T1000 (cell line): ENCODE measurements at regions not wholly inside any gene's neighbourhood (a gene's known extent, or its start where the extent isn't known, plus 50 kb on each side); places are given as distances from the start of the nearest gene placed in this dataset.
A peak's percentile ranks its signal among the peaks of the same experiment; 100 is the strongest.

Experiments
- DNase-seq: peaks from one replicate; lab custom pipeline; 2025; ENCODE audit warnings: mixed read lengths; lab: John Stamatoyannopoulos, UW

GRCh38 chr5:172569861-172570558 lies 71.1 kb upstream of the NEURL1B start:
- no peak for DNase-seq

GRCh38 chr5:172568308-172568910 lies 72.7 kb upstream of the NEURL1B start:
- no peak for DNase-seq

- DNase-seq, result no peak
Measured at GRCh38 chr5:172567843-172568242, 73.2 kb upstream of the NEURL1B start.

- no peak for DNase-seq
Measured at GRCh38 chr5:172567294-172567693, 73.8 kb upstream of the NEURL1B start.

- no peak for DNase-seq
Measured at GRCh38 chr5:172565931-172566665, 75.0 kb upstream of the NEURL1B start.

GRCh38 chr5:172565455-172565854 lies 75.6 kb upstream of the NEURL1B start:
- DNase-seq, result no peak

GRCh38 chr5:172564883-172565282 lies 76.2 kb upstream of the NEURL1B start:
- DNase-seq, result no peak

GRCh38 chr5:172564188-172564587 lies 76.9 kb upstream of the NEURL1B start:
- DNase-seq, result no peak

GRCh38 chr5:172562443-172562842 lies 78.6 kb upstream of the NEURL1B start:
- DNase-seq, result no peak

- no peak for DNase-seq
Measured at GRCh38 chr5:172561151-172561550, 79.9 kb upstream of the NEURL1B start.

- DNase-seq, result peak; percentile 52
Measured at GRCh38 chr5:172559004-172559932, 81.8 kb upstream of the NEURL1B start.

GRCh38 chr5:172558076-172558976 lies 82.7 kb upstream of the NEURL1B start:
- no peak for DNase-seq

- DNase-seq, result no peak
Measured at GRCh38 chr5:172556971-172557461, 84.0 kb upstream of the NEURL1B start.

GRCh38 chr5:172556262-172556661 lies 84.8 kb upstream of the NEURL1B start:
- no peak for DNase-seq

- DNase-seq, result no peak
Measured at GRCh38 chr5:172554562-172554961, 86.5 kb upstream of the NEURL1B start.

- no peak for DNase-seq
Measured at GRCh38 chr5:172553903-172554302, 87.2 kb upstream of the NEURL1B start.

GRCh38 chr5:172553167-172553566 lies 87.9 kb upstream of the NEURL1B start:
- no peak for DNase-seq

- no peak for DNase-seq
Measured at GRCh38 chr5:172550996-172551395, 90.1 kb upstream of the NEURL1B start.

GRCh38 chr5:172550096-172550765 lies 90.8 kb upstream of the NEURL1B start:
- DNase-seq, result no peak

GRCh38 chr5:172549696-172550095 lies 91.4 kb upstream of the NEURL1B start:
- no peak for DNase-seq
